HEK293T (cell line): ENCODE measurements at regions not wholly inside any gene's neighbourhood (a gene's known extent, or its start where the extent isn't known, plus 50 kb on each side); places are given as distances from the start of the nearest gene placed in this dataset.

Experiments
- SP1 ChIP-seq: fragments of 450-650 bp; IDR thresholded peaks from 2 replicates; pipeline ENCODE4 v1.6.1; 2017
- SUZ12 ChIP-seq: fragments of 450-650 bp; IDR thresholded peaks from 2 replicates; pipeline ENCODE4 v1.6.1; 2016; ENCODE audit warnings: mild to moderate bottlenecking
- TARDBP ChIP-seq: fragments of 450-650 bp; IDR thresholded peaks from 2 replicates; pipeline ENCODE4 v1.6.1; 2016

GRCh38 chr14:76580399-76580798 is 180.9 kb upstream of the VASH1 start:
- TF ChIP-seq SP1 (no peak), SUZ12 (no peak), TARDBP (no peak)
